Left lung (tissue), 4 donors: ENCODE measurements at regions not wholly inside any gene's neighbourhood (a gene's known extent, or its start where the extent isn't known, plus 50 kb on each side); places are given as distances from the start of the nearest gene placed in this dataset.
A peak's percentile ranks its signal among the peaks of the same experiment; 100 is the strongest.
"Not testable (repeated sequence)": the region's sequence is repeated elsewhere in the genome, so short reads cannot be mapped to it uniquely, and the experiment has no call there.

ENCODE experiments used
- ATAC-seq: fragments of 200-7000 bp; cut with Tn5 transposase; one replicate; pipeline ENCODE4 v1.9.1; 2020; ENCODE audit warnings: moderate library complexity
- DNase-seq, 4 donors: peaks; one replicate each; pipeline ENCODE4 v3.0.0-alpha.2; 2013 to 2020
- H3K27ac ChIP-seq, 2 donors: fragments of 200-600 bp; sonication (generic) in 1 of 2; one replicate each; pipeline versions ENCODE4 v1.5.0 to v1.8.0; 2020 to 2021
- H3K27me3 ChIP-seq, 2 donors: fragments of 200-600 bp; sonication (generic) in 1 of 2; one replicate each; pipeline versions ENCODE4 v1.5.0 to v1.8.0; 2020 to 2021
- H3K36me3 ChIP-seq, 2 donors: fragments of 200-600 bp; sonication (generic) in 1 of 2; one replicate each; pipeline versions ENCODE4 v1.5.0 to v1.8.0; 2020 to 2021
- H3K4me1 ChIP-seq, 2 donors: fragments of 200-600 bp; one replicate each; pipeline ENCODE4 v1.8.0; 2021
- H3K4me3 ChIP-seq, 2 donors: fragments of 200-600 bp; sonication (generic) in 1 of 2; one replicate each; pipeline versions ENCODE4 v1.5.0 to v1.8.0; 2020 to 2021; ENCODE audit warnings: mild to moderate bottlenecking in 1 of 2
- H3K9me3 ChIP-seq, 2 donors: fragments of 200-600 bp; sonication (generic) in 1 of 2; one replicate each; pipeline versions ENCODE4 v1.5.0 to v1.8.0; 2020 to 2021
- CTCF ChIP-seq, 2 donors: fragments of 200-600 bp; sonication (generic) in 1 of 2; IDR thresholded peaks; one replicate each; pipeline versions ENCODE4 v1.5.0 to v1.8.0; 2021; ENCODE audit warnings: antibody characterized with exemption in 2 of 2
- intact Hi-C, 2 donors: fragments of 100-400 bp; cut with DNase I; formaldehyde crosslinking; loops; one replicate each; pipeline versions ENCODE4 v1.11.2 to v1.14.2; 2022
- donor health status: DM: no; HTN: yes; CAD: no.
- donor health status: DM: no; HTN: no; CAD: no.

- H3K9me3 ChIP-seq, ATAC-seq, H3K36me3 ChIP-seq, H3K4me3 ChIP-seq, intact Hi-C loops, H3K27me3 ChIP-seq, DNase-seq, H3K27ac ChIP-seq: not testable (repeated sequence)
- peaks cover 0 to 18% of the 10 kb centered on the region in 2 donors for H3K4me1 ChIP-seq
These were observed 96.2 kb downstream of the BDH1 start for GRCh38 chr3:197459571-197459970.

GRCh38 chr3:197458906-197459470 is 96.8 kb downstream of the BDH1 start:
- H3K9me3 ChIP-seq, result no peaks in the 10 kb centered on the region
- H3K4me1 ChIP-seq, result peaks cover 0 to 18% of the 10 kb centered on the region in 2 donors
- H3K27me3 ChIP-seq, result no peaks in the 10 kb centered on the region
- H3K36me3 ChIP-seq, result no peaks in the 10 kb centered on the region
- DNase-seq, result no peak
- no peak overlapping the region for H3K4me3 ChIP-seq
- no peak for TF ChIP-seq CTCF (IDR thresholded peaks at IDR 0.05)
- intact Hi-C loops, result no loop called here
- H3K27ac ChIP-seq, result no peak overlapping the region
- ATAC-seq, result no peak

- Histone ChIP-seq H3K27me3 (no peaks in the 10 kb centered on the region), H3K9me3 (no peaks in the 10 kb centered on the region), H3K4me3 (no peak overlapping the region), H3K4me1 (peaks cover 0 to 18% of the 10 kb centered on the region in 2 donors), H3K27ac (no peak overlapping the region), H3K36me3 (no peaks in the 10 kb centered on the region)
- ATAC-seq (peak; percentile 50), DNase-seq (peak in 1 of 4 donors; percentile 44)
- peak in 1 of 2 donors; percentile 19 for TF ChIP-seq CTCF (IDR thresholded peaks at IDR 0.05)
- intact Hi-C loops, result no loop called here
These were observed 97.5 kb downstream of the BDH1 start for GRCh38 chr3:197458179-197458707.

- H3K4me3 ChIP-seq, result peak overlapping the region; percentile 42 to 46
- intact Hi-C loops, result no loop called here
- peak; percentile 93 for ATAC-seq
- no peaks in the 10 kb centered on the region for H3K27me3 ChIP-seq
- no peaks in the 10 kb centered on the region for H3K9me3 ChIP-seq
- TF ChIP-seq CTCF (IDR thresholded peaks at IDR 0.05), result no peak
- no peaks in the 10 kb centered on the region for H3K36me3 ChIP-seq
- H3K27ac ChIP-seq, result peak overlapping the region; percentile 75 to 87
- peaks cover 0 to 18% of the 10 kb centered on the region in 2 donors for H3K4me1 ChIP-seq
- DNase-seq, result peak; percentile 72 to 94 (median 86)
These were observed 99.3 kb downstream of the BDH1 start for GRCh38 chr3:197456261-197457091.

- H3K36me3 ChIP-seq, H3K27me3 ChIP-seq, H3K9me3 ChIP-seq, DNase-seq, ATAC-seq, intact Hi-C loops, H3K27ac ChIP-seq, H3K4me3 ChIP-seq: not testable (repeated sequence)
- H3K4me1 ChIP-seq, result peaks cover 0 to 18% of the 10 kb centered on the region in 2 donors
These were observed 100.9 kb downstream of the BDH1 start for GRCh38 chr3:197454841-197455240.

- intact Hi-C loops, result no loop called here
- Histone ChIP-seq H3K36me3 (no peaks in the 10 kb centered on the region), H3K27me3 (no peaks in the 10 kb centered on the region), H3K4me3 (no peak overlapping the region), H3K27ac (no peak overlapping the region), H3K9me3 (no peaks in the 10 kb centered on the region), H3K4me1 (peaks cover 0 to 18% of the 10 kb centered on the region in 2 donors)
- TF ChIP-seq CTCF (IDR thresholded peaks at IDR 0.05), result no peak
- ATAC-seq (no peak), DNase-seq (no peak)
These were observed 101.8 kb downstream of the BDH1 start for GRCh38 chr3:197454014-197454413.
